HUDEP-2 (cell line): ENCODE measurements at regions not wholly inside any gene's neighbourhood (a gene's known extent, or its start where the extent isn't known, plus 50 kb on each side); places are given as distances from the start of the nearest gene placed in this dataset.
"Not testable (repeated sequence)": the region's sequence is repeated elsewhere in the genome, so short reads cannot be mapped to it uniquely, and the experiment has no call there.

ENCODE experiments used
- DNase-seq, 76 experiments: peaks; one replicate each; lab custom pipeline; 2025; ENCODE audit not compliant: unreplicated experiment in 76 of 76; lab: John Stamatoyannopoulos, UW

- peak in 1 of 76 experiments; percentile 1 for DNase-seq
Measured at GRCh38 chr5:79924936-79925893, 65.8 kb downstream of the MTX3 start.

GRCh38 chr5:79923431-79923830 lies 67.6 kb downstream of the MTX3 start:
- no peak for DNase-seq

GRCh38 chr5:79922626-79923025 lies 68.4 kb downstream of the MTX3 start:
- DNase-seq = no peak

GRCh38 chr5:79907452-79907851 lies 83.6 kb downstream of the MTX3 start:
- not testable (repeated sequence) for DNase-seq

- not testable (repeated sequence) for DNase-seq
Measured at GRCh38 chr5:79902571-79902970, 88.5 kb downstream of the MTX3 start.

GRCh38 chr5:79901631-79902030 lies 89.4 kb downstream of the MTX3 start:
- no peak for DNase-seq

GRCh38 chr5:79898611-79899010 lies 92.5 kb downstream of the MTX3 start:
- no peak for DNase-seq

GRCh38 chr5:79893976-79894375 lies 97.1 kb downstream of the MTX3 start:
- no peak for DNase-seq

- DNase-seq = no peak
Measured at GRCh38 chr5:79893485-79893884, 97.6 kb downstream of the MTX3 start.

- no peak for DNase-seq
Measured at GRCh38 chr5:79890930-79891249, 100.2 kb downstream of the MTX3 start.

- DNase-seq = no peak
Measured at GRCh38 chr5:79890119-79890929, 100.7 kb downstream of the MTX3 start.

- no peak for DNase-seq
Measured at GRCh38 chr5:79888643-79889042, 102.4 kb downstream of the MTX3 start.

GRCh38 chr5:79886925-79887655 lies 104.0 kb downstream of the MTX3 start:
- no peak for DNase-seq

GRCh38 chr5:79886456-79886855 lies 104.6 kb downstream of the MTX3 start:
- DNase-seq = no peak

- not testable (repeated sequence) for DNase-seq
Measured at GRCh38 chr5:79879880-79880279, 111.2 kb downstream of the MTX3 start.

GRCh38 chr5:79878721-79879336 lies 112.2 kb downstream of the MTX3 start:
- DNase-seq = peak in 27 of 76 experiments; percentile 2 to 41 (median 17)

- DNase-seq = no peak
Measured at GRCh38 chr5:79878136-79878679, 112.9 kb downstream of the MTX3 start.

GRCh38 chr5:79876456-79876855 lies 114.6 kb downstream of the MTX3 start:
- no peak for DNase-seq

GRCh38 chr5:79875230-79875629 lies 115.8 kb downstream of the MTX3 start:
- DNase-seq = no peak

- DNase-seq = no peak
Measured at GRCh38 chr5:79873187-79873586, 117.9 kb downstream of the MTX3 start.
